ENCODE measurements at regions not wholly inside any gene's neighbourhood (a gene's known extent, or its start where the extent isn't known, plus 50 kb on each side); places are given as distances from the start of the nearest gene placed in this dataset.

- DNase-seq: no peak
Measured at GRCh38 chr6:149150801-149151398, 166.6 kb upstream of the TAB2 start.

- no peak for DNase-seq
Measured at GRCh38 chr6:149152521-149152920, 165.0 kb upstream of the TAB2 start.

GRCh38 chr6:149153100-149153499, 164.4 kb upstream of the TAB2 start:
- no peak for DNase-seq

GRCh38 chr6:149153693-149154092, 163.8 kb upstream of the TAB2 start:
- DNase-seq: no peak

GRCh38 chr6:149154261-149154821, 163.2 kb upstream of the TAB2 start:
- DNase-seq: no peak

GRCh38 chr6:149157126-149157525, 160.4 kb upstream of the TAB2 start:
- DNase-seq: no peak

GRCh38 chr6:149158076-149158475, 159.4 kb upstream of the TAB2 start:
- DNase-seq: no peak

GRCh38 chr6:149160943-149161342, 156.6 kb upstream of the TAB2 start:
- DNase-seq: no peak

GRCh38 chr6:149162924-149163323, 154.6 kb upstream of the TAB2 start:
- DNase-seq: no peak

- DNase-seq: no peak
Measured at GRCh38 chr6:149164199-149164750, 153.2 kb upstream of the TAB2 start.

GRCh38 chr6:149166336-149166735, 151.2 kb upstream of the TAB2 start:
- no peak for DNase-seq

GRCh38 chr6:149166747-149167146, 150.8 kb upstream of the TAB2 start:
- DNase-seq: no peak

GRCh38 chr6:149168968-149169367, 148.5 kb upstream of the TAB2 start:
- DNase-seq: no peak

- DNase-seq: no peak
Measured at GRCh38 chr6:149169761-149170511, 147.6 kb upstream of the TAB2 start.

GRCh38 chr6:149170564-149171452, 146.7 kb upstream of the TAB2 start:
- no peak for DNase-seq

GRCh38 chr6:149173222-149173621, 144.3 kb upstream of the TAB2 start:
- no peak for DNase-seq

GRCh38 chr6:149174962-149175361, 142.6 kb upstream of the TAB2 start:
- DNase-seq: no peak

GRCh38 chr6:149176971-149177667, 140.4 kb upstream of the TAB2 start:
- DNase-seq: no peak

- DNase-seq: no peak
Measured at GRCh38 chr6:149179431-149179830, 138.1 kb upstream of the TAB2 start.

- no peak for DNase-seq
Measured at GRCh38 chr6:149181304-149181703, 136.2 kb upstream of the TAB2 start.

GRCh38 chr6:149182262-149182661, 135.2 kb upstream of the TAB2 start:
- DNase-seq: no peak

- DNase-seq: no peak
Measured at GRCh38 chr6:149184523-149184922, 133.0 kb upstream of the TAB2 start.

All from activated CD4-positive, alpha-beta T cell treated with anti-CD3 and anti-CD28 coated beads, Interleukin-2, amount 50 U/mL, for 4 hours (primary cell).